GM12873 (cell line): ENCODE measurements at regions not wholly inside any gene's neighbourhood (a gene's known extent, or its start where the extent isn't known, plus 50 kb on each side); places are given as distances from the start of the nearest gene placed in this dataset.

Source experiments
- TF ChIP-seq, protein P1 (sequence below): IDR thresholded peaks from 2 replicates; pipeline ENCODE4 v1.5.1; 2012; ENCODE audit warnings: low read depth, mild to moderate bottlenecking, moderate library complexity, low read length, control low read depth; ENCODE audit not compliant: insufficient read depth; ENCODE audit errors: missing control alignments

DNA sequence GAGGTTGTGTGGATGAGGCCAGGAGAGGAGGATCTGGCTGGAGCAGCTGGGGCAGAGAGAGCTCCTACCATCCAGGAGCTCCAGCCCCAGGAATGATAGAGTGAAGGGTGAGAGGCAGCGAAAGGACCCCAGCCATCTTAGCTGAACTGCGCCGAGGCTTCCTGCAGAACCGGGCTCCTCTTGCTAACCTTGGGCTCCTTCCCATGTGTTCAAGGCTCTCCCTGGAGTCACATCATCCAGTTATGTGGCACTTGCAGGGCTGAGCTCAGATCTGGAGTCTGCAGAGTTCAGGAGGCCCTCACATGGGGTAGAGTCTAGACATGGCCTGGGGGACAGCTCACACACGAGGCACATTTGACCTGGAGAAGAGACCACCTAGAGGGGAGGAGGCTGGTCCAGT lies 225.0 kb upstream of the ZNF32 start:
- TF ChIP-seq, protein P1, sequence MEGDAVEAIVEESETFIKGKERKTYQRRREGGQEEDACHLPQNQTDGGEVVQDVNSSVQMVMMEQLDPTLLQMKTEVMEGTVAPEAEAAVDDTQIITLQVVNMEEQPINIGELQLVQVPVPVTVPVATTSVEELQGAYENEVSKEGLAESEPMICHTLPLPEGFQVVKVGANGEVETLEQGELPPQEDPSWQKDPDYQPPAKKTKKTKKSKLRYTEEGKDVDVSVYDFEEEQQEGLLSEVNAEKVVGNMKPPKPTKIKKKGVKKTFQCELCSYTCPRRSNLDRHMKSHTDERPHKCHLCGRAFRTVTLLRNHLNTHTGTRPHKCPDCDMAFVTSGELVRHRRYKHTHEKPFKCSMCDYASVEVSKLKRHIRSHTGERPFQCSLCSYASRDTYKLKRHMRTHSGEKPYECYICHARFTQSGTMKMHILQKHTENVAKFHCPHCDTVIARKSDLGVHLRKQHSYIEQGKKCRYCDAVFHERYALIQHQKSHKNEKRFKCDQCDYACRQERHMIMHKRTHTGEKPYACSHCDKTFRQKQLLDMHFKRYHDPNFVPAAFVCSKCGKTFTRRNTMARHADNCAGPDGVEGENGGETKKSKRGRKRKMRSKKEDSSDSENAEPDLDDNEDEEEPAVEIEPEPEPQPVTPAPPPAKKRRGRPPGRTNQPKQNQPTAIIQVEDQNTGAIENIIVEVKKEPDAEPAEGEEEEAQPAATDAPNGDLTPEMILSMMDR = no peak

DNA sequence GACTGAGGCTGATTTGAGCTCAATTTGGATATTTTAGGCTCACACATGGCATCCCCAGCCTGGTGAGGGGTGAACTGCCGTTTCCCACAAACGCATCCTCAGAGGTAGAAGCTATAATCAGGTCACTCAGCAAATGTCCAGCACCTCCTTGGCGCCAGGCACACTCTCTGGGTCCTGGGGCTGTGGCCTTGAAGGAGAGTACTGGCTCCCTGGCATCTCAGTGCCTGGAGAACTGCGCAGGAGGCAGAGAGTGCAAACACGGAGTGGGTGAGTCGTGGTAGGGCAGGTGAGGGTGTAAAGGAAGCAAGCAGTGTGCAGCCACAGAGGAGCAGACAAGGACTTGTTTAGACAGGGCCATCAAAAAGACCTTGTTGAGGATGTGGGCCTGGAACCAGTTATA lies 224.0 kb upstream of the ZNF32 start:
- TF ChIP-seq, protein P1 = no peak

DNA sequence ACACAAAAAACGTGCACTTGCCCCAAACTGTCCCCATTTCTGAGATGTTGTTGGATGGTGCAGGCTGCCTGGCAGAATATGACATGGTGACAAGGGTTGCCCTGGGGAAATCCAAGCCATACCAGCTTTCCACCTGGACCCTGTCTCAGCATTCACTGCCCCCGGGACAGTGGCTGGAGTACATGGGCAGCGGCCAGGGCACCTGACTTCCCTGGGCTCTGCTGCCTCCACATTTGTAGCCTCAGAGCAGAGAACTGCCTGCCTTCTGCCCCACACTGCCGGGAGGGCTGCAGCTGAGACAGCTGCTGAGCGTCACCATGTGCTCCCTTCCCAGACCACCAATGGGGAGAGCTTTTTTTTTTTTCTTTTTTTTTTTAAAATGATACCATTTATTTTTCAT lies 222.9 kb upstream of the ZNF32 start:
- TF ChIP-seq, protein P1 = no peak

DNA sequence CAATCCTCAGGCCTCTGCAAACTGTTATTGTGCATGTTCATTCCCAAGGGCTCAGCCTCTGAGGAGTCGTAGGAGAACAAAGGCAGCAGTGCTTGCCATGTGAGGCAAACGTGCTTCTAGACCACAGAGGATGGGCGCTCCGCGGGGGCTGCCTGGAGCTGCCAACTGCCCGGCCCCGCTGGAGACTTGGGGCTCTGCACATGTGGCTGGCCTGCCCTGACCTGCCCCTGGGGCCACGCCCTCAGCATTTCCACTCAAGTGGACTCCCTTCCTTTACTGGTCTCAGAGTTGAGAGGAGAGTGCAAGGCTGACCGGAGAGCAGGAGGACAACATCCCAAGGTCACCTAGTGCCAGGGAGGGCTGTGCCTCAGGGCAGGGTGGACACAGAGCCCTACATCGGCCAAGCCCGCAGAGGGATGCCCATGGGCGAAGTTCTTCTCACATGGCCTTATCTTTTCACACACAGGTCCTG lies 222.3 kb upstream of the ZNF32 start:
- TF ChIP-seq, protein P1 = no peak

DNA sequence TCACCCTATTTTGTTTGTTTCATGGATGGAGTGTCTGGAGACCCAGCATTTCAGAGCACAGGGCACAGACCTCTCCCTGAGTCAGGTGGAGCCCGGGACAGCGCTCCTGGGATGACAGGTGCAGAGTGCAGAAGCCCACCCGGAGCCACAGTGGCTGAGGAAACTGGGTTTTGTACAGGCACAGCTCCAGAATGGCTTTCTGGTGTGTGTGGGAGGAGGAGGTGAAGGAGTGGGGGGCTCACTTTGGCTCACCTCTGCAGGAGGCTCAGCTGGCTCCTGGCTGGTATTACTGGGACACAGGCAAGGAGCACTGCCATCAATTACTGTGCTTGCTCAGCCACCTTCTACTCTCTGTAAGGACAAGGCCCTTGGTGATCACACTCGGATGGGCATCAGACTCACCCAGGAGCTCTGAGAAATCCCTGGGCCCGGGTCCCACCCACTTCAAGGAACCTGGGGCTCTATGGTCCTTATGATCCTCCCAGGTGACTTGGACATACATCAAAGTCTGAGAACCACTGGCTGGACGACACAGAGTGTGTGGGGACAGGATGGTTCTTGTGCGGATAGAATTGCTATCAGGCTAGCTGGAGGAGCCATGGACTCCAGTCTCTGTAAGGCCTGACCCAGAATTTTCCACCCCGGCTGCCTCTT lies 221.1 kb upstream of the ZNF32 start:
- TF ChIP-seq, protein P1 = no peak

DNA sequence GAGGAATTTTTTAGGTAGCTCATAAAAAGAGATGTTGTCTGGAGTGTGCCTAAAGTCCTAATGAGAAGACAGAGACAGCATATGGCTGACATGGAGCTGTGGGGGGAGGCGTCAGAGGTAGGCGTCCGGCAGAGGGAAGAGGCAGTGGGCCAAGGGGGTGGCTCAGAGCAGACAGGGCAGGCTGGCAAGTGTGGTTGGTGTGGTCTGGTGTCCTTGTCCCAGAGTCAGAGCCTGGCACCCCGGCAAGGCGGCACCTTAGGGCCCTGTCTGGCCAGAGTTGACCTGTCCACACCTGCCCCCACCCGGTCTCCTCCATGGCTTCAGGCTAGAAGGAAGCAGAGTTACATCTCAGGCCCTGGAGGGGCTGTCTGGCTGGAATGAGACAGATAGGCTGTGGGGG lies 220.3 kb upstream of the ZNF32 start:
- TF ChIP-seq, protein P1 = no peak

DNA sequence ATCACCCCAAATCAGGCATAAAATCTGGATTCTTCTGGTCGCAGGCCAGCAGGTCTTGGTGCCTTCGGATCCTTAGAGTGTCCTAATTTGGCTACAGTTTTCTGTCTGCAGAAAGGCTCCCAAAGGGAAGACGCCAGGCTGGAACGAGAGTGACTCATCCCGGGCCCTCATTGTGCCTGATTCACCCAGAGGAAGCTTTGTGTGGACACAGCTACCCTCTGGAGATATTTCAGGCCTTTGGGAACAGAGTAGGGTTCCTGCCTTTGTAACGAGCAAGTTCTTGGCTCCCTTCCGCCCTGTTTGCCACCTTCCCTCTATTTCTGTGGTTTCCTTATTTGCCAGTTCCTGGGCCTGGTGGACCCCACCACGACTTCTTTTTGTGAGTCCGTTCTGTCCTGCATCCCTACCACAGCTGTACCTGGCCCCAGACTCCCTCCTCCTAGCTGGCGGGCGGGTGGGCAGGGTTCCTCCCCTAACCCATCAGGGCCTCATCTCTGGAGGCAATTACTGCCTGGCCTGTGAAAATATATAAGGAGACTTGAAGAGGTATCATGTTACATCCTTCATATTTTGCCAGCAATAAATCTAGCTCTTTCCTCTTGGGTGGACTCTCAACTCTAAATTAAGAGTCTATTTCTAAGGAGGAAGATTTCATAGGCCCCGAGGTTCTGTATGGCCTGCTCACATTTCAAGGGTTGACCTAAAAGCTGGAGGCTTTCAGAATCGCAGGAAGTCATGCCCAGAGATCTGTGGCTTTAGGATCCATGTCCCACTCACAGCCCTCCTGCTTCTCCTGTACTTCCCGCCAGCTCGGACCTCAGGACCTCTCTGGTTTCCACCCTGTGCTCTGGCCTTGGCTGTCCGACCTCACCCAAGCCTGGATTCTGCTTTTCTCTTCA lies 219.2 kb upstream of the ZNF32 start:
- TF ChIP-seq, protein P1 = no peak
